Smooth muscle cell (in vitro differentiated cells): ENCODE measurements at regions not wholly inside any gene's neighbourhood (a gene's known extent, or its start where the extent isn't known, plus 50 kb on each side); places are given as distances from the start of the nearest gene placed in this dataset.

Experiments used
- DNase-seq: peaks from one replicate; lab custom pipeline; 2025; ENCODE audit not compliant: unreplicated experiment; lab: John Stamatoyannopoulos, UW
- H2AFZ ChIP-seq: fragments of 200-600 bp; sonication (generic); 2 replicates; pipeline ENCODE4 v1.6.0; 2016; ENCODE audit warnings: antibody characterized with exemption, low read depth, mild to moderate bottlenecking
- H3F3A ChIP-seq: fragments of 200-600 bp; sonication (generic); 2 replicates; pipeline ENCODE4 v1.6.0; 2017; ENCODE audit warnings: antibody characterized with exemption, low read depth
- H3K27ac ChIP-seq: fragments of 200-600 bp; sonication (generic); 2 replicates; pipeline ENCODE4 v1.5.1; 2016; ENCODE audit warnings: low read depth, mild to moderate bottlenecking
- H3K27me3 ChIP-seq: fragments of 200-600 bp; sonication (generic); 2 replicates; pipeline ENCODE4 v1.6.1; 2016; ENCODE audit warnings: low read depth, mild to moderate bottlenecking
- H3K36me3 ChIP-seq: fragments of 200-600 bp; sonication (generic); 2 replicates; pipeline ENCODE4 v1.5.1; 2016; ENCODE audit warnings: low read depth
- H3K4me1 ChIP-seq: fragments of 200-600 bp; sonication (generic); 2 replicates; pipeline ENCODE4 v1.5.1; 2016; ENCODE audit warnings: low read depth
- H3K4me2 ChIP-seq: fragments of 200-600 bp; sonication (generic); 2 replicates; pipeline ENCODE4 v1.6.0; 2016; ENCODE audit warnings: mild to moderate bottlenecking
- H3K4me3 ChIP-seq: fragments of 200-600 bp; sonication (generic); 2 replicates; pipeline ENCODE4 v1.5.1; 2016; ENCODE audit warnings: mild to moderate bottlenecking
- H3K79me2 ChIP-seq: fragments of 200-600 bp; sonication (generic); 2 replicates; pipeline ENCODE4 v1.6.0; 2016; ENCODE audit warnings: low read depth, mild to moderate bottlenecking
- H3K9ac ChIP-seq: fragments of 200-600 bp; sonication (generic); 2 replicates; pipeline ENCODE4 v1.6.0; 2016; ENCODE audit warnings: low read depth
- H3K9me3 ChIP-seq: fragments of 200-600 bp; sonication (generic); replicated peaks from 2 replicates; pipeline ENCODE4 v1.5.1; 2016; ENCODE audit warnings: low read depth
- H4K20me1 ChIP-seq: fragments of 200-600 bp; sonication (generic); 2 replicates; pipeline ENCODE4 v1.6.0; 2016; ENCODE audit warnings: low read depth
- CTCF ChIP-seq: fragments of 200-600 bp; sonication (generic); IDR thresholded peaks from 2 replicates; pipeline ENCODE4 v1.5.1; 2017; ENCODE audit warnings: borderline replicate concordance, mild to moderate bottlenecking, antibody characterized with exemption; ENCODE audit not compliant: insufficient read depth, poor library complexity, severe bottlenecking
- WGBS: methylation state at CpG from one replicate; pipeline ENCODE4 v1.1.7; 2016; ENCODE audit warnings: low lambda C conversion rate; 5-methylcytosine and 5-hydroxymethylcytosine counted together

GRCh38 chr10:1920127-1920526 is 182.8 kb upstream of the ADARB2 start:
- no peaks in the 10 kb centered on the region for H3K27me3 ChIP-seq
- no peaks in the 10 kb centered on the region for H4K20me1 ChIP-seq
- H3K9ac ChIP-seq: no peak overlapping the region
- no peaks in the 10 kb centered on the region for H3K36me3 ChIP-seq
- no peak for DNase-seq
- no peaks in the 10 kb centered on the region for H3F3A ChIP-seq
- H3K4me3 ChIP-seq: no peak overlapping the region
- no peak for TF ChIP-seq CTCF
- no peaks in the 10 kb centered on the region for H3K4me1 ChIP-seq
- H2AFZ ChIP-seq: no peak overlapping the region
- H3K4me2 ChIP-seq: no peak overlapping the region
- H3K9me3 ChIP-seq: no peaks in the 10 kb centered on the region
- 64% methylated on average over 4 of the region's 4 CpGs for WGBS
- no peaks in the 10 kb centered on the region for H3K79me2 ChIP-seq
- H3K27ac ChIP-seq: no peak overlapping the region

- Histone ChIP-seq H2AFZ (no peak overlapping the region), H3K4me2 (no peak overlapping the region), H3K79me2 (no peaks in the 10 kb centered on the region), H3K9ac (no peak overlapping the region), H3K9me3 (no peaks in the 10 kb centered on the region), H3F3A (no peaks in the 10 kb centered on the region), H3K27ac (no peak overlapping the region), H3K36me3 (no peaks in the 10 kb centered on the region), H3K4me1 (no peaks in the 10 kb centered on the region), H3K27me3 (no peaks in the 10 kb centered on the region), H4K20me1 (no peaks in the 10 kb centered on the region), H3K4me3 (no peak overlapping the region)
- no peak for DNase-seq
- WGBS: 73% methylated on average over 3 of the region's 3 CpGs
- no peak for TF ChIP-seq CTCF
These were observed 174.4 kb upstream of the ADARB2 start for GRCh38 chr10:1911771-1912170.

GRCh38 chr10:1903982-1904381 is 166.7 kb upstream of the ADARB2 start:
- no peaks in the 10 kb centered on the region for H3K27me3 ChIP-seq
- H3K36me3 ChIP-seq: no peaks in the 10 kb centered on the region
- WGBS: 83% methylated on average over 4 of the region's 4 CpGs
- H3K27ac ChIP-seq: no peak overlapping the region
- no peak for TF ChIP-seq CTCF
- no peaks in the 10 kb centered on the region for H3K4me1 ChIP-seq
- no peak overlapping the region for H2AFZ ChIP-seq
- H4K20me1 ChIP-seq: no peaks in the 10 kb centered on the region
- no peak overlapping the region for H3K9ac ChIP-seq
- no peak overlapping the region for H3K4me3 ChIP-seq
- H3K4me2 ChIP-seq: no peak overlapping the region
- H3K79me2 ChIP-seq: no peaks in the 10 kb centered on the region
- no peaks in the 10 kb centered on the region for H3F3A ChIP-seq
- peaks cover 5% of the 10 kb centered on the region for H3K9me3 ChIP-seq
- no peak for DNase-seq

GRCh38 chr10:1896153-1896552 is 158.8 kb upstream of the ADARB2 start:
- no peak for TF ChIP-seq CTCF
- no peak overlapping the region for H2AFZ ChIP-seq
- H3K27me3 ChIP-seq: no peaks in the 10 kb centered on the region
- H3F3A ChIP-seq: no peaks in the 10 kb centered on the region
- no peak overlapping the region for H3K4me3 ChIP-seq
- no peak for DNase-seq
- H3K27ac ChIP-seq: no peak overlapping the region
- peaks cover 3% of the 10 kb centered on the region for H3K9me3 ChIP-seq
- no peaks in the 10 kb centered on the region for H4K20me1 ChIP-seq
- no peaks in the 10 kb centered on the region for H3K36me3 ChIP-seq
- H3K9ac ChIP-seq: no peak overlapping the region
- H3K4me2 ChIP-seq: no peak overlapping the region
- WGBS: 87% methylated on average over 5 of the region's 5 CpGs
- no peaks in the 10 kb centered on the region for H3K79me2 ChIP-seq
- H3K4me1 ChIP-seq: no peaks in the 10 kb centered on the region
